H9 (cell line): ENCODE measurements at regions not wholly inside any gene's neighbourhood (a gene's known extent, or its start where the extent isn't known, plus 50 kb on each side); places are given as distances from the start of the nearest gene placed in this dataset.

ENCODE experiments used
- DNase-seq: peaks from one replicate; pipeline ENCODE4 v3.0.0-alpha.2; 2017
- H2AFZ ChIP-seq: one replicate; pipeline ENCODE4 v1.6.1; 2013; ENCODE audit warnings: mild to moderate bottlenecking, low read length, control low read depth, moderate library complexity
- H2AK5ac ChIP-seq: 2 replicates; pipeline ENCODE4 v1.6.1; 2013; ENCODE audit warnings: low read length, control low read depth, mixed read lengths; ENCODE audit not compliant: insufficient read length
- H2BK120ac ChIP-seq: one replicate; pipeline ENCODE4 v1.6.1; 2013; ENCODE audit warnings: low read depth, mild to moderate bottlenecking, low read length, control low read depth, inconsistent platforms; ENCODE audit not compliant: poor library complexity, severe bottlenecking
- H2BK12ac ChIP-seq: 2 replicates; pipeline ENCODE4 v1.6.1; 2013; ENCODE audit warnings: low read length, control low read depth, mixed read lengths, low read depth; ENCODE audit not compliant: insufficient read length
- H2BK15ac ChIP-seq: 2 replicates; pipeline ENCODE4 v1.6.1; 2013; ENCODE audit warnings: low read depth, low read length, control low read depth
- H2BK20ac ChIP-seq: one replicate; pipeline ENCODE4 v1.6.1; 2013; ENCODE audit warnings: low read depth, mild to moderate bottlenecking, low read length, control low read depth, inconsistent platforms; ENCODE audit not compliant: poor library complexity, severe bottlenecking
- H2BK5ac ChIP-seq: 2 replicates; pipeline ENCODE4 v1.6.1; 2013; ENCODE audit warnings: low read length, control low read depth, mixed read lengths; ENCODE audit not compliant: insufficient read length
- H3K14ac ChIP-seq: 2 replicates; pipeline ENCODE4 v1.6.1; 2013; ENCODE audit warnings: low read length, control low read depth; ENCODE audit not compliant: insufficient read depth
- H3K18ac ChIP-seq: 2 replicates; pipeline ENCODE4 v1.6.1; 2013; ENCODE audit warnings: low read depth, mild to moderate bottlenecking, mixed read lengths, low read length, control low read depth; ENCODE audit not compliant: insufficient read length
- H3K23ac ChIP-seq: 2 replicates; pipeline ENCODE4 v1.6.1; 2013; ENCODE audit warnings: low read length, control low read depth, mixed read lengths, low read depth; ENCODE audit not compliant: insufficient read length
- H3K23me2 ChIP-seq: 2 replicates; pipeline ENCODE4 v1.6.1; 2013; ENCODE audit warnings: low read depth, mild to moderate bottlenecking, mixed read lengths, low read length, control low read depth; ENCODE audit not compliant: insufficient read length, poor library complexity, severe bottlenecking
- H3K27ac ChIP-seq: 2 replicates; pipeline ENCODE4 v1.5.1; 2013; ENCODE audit warnings: low read length, control low read depth, mixed read lengths, low read depth; ENCODE audit not compliant: insufficient read length
- H3K27me3 ChIP-seq: 2 replicates; pipeline ENCODE4 v1.6.1; 2013; ENCODE audit warnings: low read length, control low read depth, inconsistent platforms; ENCODE audit not compliant: insufficient read depth
- H3K4ac ChIP-seq: 2 replicates; pipeline ENCODE4 v1.6.1; 2013; ENCODE audit warnings: low read depth, mild to moderate bottlenecking, control low read depth, inconsistent platforms, low read length, moderate library complexity
- H3K4me1 ChIP-seq: 2 replicates; pipeline ENCODE4 v1.6.1; 2013; ENCODE audit warnings: low read length, control low read depth, inconsistent platforms; ENCODE audit not compliant: insufficient read depth
- H3K4me2 ChIP-seq: 2 replicates; pipeline ENCODE4 v1.6.1; 2013; ENCODE audit warnings: low read length, control low read depth, mixed read lengths; ENCODE audit not compliant: insufficient read length, insufficient read depth
- H3K56ac ChIP-seq: 2 replicates; pipeline ENCODE4 v1.6.1; 2013; ENCODE audit warnings: low read depth, mild to moderate bottlenecking, mixed read lengths, low read length, control low read depth; ENCODE audit not compliant: insufficient read length
- H3K79me1 ChIP-seq: 2 replicates; pipeline ENCODE4 v1.6.1; 2013; ENCODE audit warnings: low read depth, mild to moderate bottlenecking, moderate library complexity, low read length, control low read depth, inconsistent platforms; ENCODE audit not compliant: insufficient read depth, poor library complexity, severe bottlenecking
- H3K79me2 ChIP-seq: 2 replicates; pipeline ENCODE4 v1.6.1; 2013; ENCODE audit warnings: low read length, control low read depth, inconsistent platforms; ENCODE audit not compliant: insufficient read depth
- H3K9ac ChIP-seq: 2 replicates; pipeline ENCODE4 v1.6.1; 2013; ENCODE audit warnings: low read length, control low read depth, mixed read lengths; ENCODE audit not compliant: insufficient read length; ENCODE audit errors: extremely low read depth
- H3K9me3 ChIP-seq: one replicate; pipeline ENCODE4 v1.6.1; 2013; ENCODE audit warnings: low read depth, low read length, inconsistent platforms; ENCODE audit not compliant: control insufficient read depth
- H3T11ph ChIP-seq: one replicate; pipeline ENCODE4 v1.6.1; 2013; ENCODE audit warnings: mild to moderate bottlenecking, low read length, control low read depth, inconsistent platforms
- H4K20me1 ChIP-seq: one replicate; pipeline ENCODE4 v1.6.1; 2013; ENCODE audit not compliant: control insufficient read depth, insufficient read length, insufficient read depth
- H4K5ac ChIP-seq: 2 replicates; pipeline ENCODE4 v1.6.1; 2013; ENCODE audit warnings: low read depth, mild to moderate bottlenecking, mixed read lengths, low read length, control low read depth; ENCODE audit not compliant: insufficient read length
- H4K8ac ChIP-seq: replicated peaks from 2 replicates; pipeline ENCODE4 v1.6.1; 2013; ENCODE audit warnings: low read length, control low read depth, mixed read lengths, low read depth; ENCODE audit not compliant: insufficient read length
- H4K91ac ChIP-seq: 2 replicates; pipeline ENCODE4 v1.6.1; 2013; ENCODE audit warnings: low read depth, mild to moderate bottlenecking, moderate library complexity, mixed read lengths, low read length, control low read depth; ENCODE audit not compliant: insufficient read length
- H3K27ac Mint-ChIP-seq, 3 experiments: 2 replicates in 2 of 3; 3 replicates in 1 of 3; pipeline ENCODE4 v1.8.0; 2020 to 2021; ENCODE audit warnings: mixed read lengths in 3 of 3, mild to moderate bottlenecking in 1 of 3, moderate library complexity in 1 of 3
- H3K27me3 Mint-ChIP-seq: 2 replicates; pipeline ENCODE4 v1.8.0; 2021; ENCODE audit warnings: low read depth, mild to moderate bottlenecking, moderate library complexity, mixed read lengths
- H3K36me3 Mint-ChIP-seq, 3 experiments: 2 replicates in 2 of 3; 3 replicates in 1 of 3; pipeline ENCODE4 v1.8.0; 2020 to 2021; ENCODE audit warnings: low read depth in 3 of 3, mixed read lengths in 3 of 3; ENCODE audit not compliant: insufficient read depth in 1 of 3
- H3K4me1 Mint-ChIP-seq, 2 experiments: 2 replicates each; pipeline ENCODE4 v1.8.0; 2020; ENCODE audit warnings: mixed read lengths in 2 of 2
- H3K4me3 Mint-ChIP-seq, 2 experiments: 2 replicates in 1 of 2; 3 replicates in 1 of 2; pipeline ENCODE4 v1.8.0; 2020 to 2021; ENCODE audit warnings: mild to moderate bottlenecking in 2 of 2, mixed read lengths in 2 of 2, moderate library complexity in 1 of 2
- H3K9me3 Mint-ChIP-seq, 2 experiments: 2 replicates in 1 of 2; 3 replicates in 1 of 2; pipeline ENCODE4 v1.8.0; 2020; ENCODE audit warnings: mild to moderate bottlenecking in 2 of 2, mixed read lengths in 2 of 2, moderate library complexity in 1 of 2
- TF ChIP-seq, protein P1 (sequence below): fragments of 200-600 bp; sonication (generic); conservative IDR thresholded peaks from 3 replicates; pipeline ENCODE4 v1.8.0; 2021; ENCODE audit warnings: antibody characterized with exemption, mild to moderate bottlenecking

DNA sequence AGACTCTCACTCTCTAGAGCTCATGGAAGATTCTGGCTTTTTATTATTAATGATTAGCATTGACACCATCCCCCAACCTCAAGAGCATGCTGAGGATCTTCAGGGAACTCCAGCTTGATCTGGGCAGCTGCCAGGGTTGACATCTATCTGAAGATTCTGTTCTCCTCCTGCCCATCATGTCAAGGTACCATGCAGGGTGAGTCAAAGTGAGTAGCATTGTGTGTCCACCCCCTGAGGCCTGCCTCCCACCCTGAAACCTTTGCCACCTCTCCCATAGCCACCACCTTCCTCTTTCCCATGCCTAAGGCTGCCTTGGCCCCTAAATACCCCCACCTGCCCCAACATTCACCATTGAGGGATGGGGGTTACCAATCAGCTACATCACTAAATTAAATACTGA lies 70.1 kb upstream of the SLCO3A1 start:
- no peaks in the 10 kb centered on the region for H3K9me3 Mint-ChIP-seq
- H3K56ac ChIP-seq = no peak overlapping the region
- no peak overlapping the region for H4K91ac ChIP-seq
- no peak overlapping the region for H3T11ph ChIP-seq
- no peak overlapping the region for H3K4me2 ChIP-seq
- H2BK5ac ChIP-seq = no peak overlapping the region
- H2AK5ac ChIP-seq = no peak overlapping the region
- H2BK120ac ChIP-seq = no peak overlapping the region
- no peak overlapping the region for H3K4ac ChIP-seq
- TF ChIP-seq, protein P1, sequence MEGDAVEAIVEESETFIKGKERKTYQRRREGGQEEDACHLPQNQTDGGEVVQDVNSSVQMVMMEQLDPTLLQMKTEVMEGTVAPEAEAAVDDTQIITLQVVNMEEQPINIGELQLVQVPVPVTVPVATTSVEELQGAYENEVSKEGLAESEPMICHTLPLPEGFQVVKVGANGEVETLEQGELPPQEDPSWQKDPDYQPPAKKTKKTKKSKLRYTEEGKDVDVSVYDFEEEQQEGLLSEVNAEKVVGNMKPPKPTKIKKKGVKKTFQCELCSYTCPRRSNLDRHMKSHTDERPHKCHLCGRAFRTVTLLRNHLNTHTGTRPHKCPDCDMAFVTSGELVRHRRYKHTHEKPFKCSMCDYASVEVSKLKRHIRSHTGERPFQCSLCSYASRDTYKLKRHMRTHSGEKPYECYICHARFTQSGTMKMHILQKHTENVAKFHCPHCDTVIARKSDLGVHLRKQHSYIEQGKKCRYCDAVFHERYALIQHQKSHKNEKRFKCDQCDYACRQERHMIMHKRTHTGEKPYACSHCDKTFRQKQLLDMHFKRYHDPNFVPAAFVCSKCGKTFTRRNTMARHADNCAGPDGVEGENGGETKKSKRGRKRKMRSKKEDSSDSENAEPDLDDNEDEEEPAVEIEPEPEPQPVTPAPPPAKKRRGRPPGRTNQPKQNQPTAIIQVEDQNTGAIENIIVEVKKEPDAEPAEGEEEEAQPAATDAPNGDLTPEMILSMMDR = no peak
- no peak overlapping the region for H4K8ac ChIP-seq
- no peaks in the 10 kb centered on the region for H3K79me1 ChIP-seq
- H3K14ac ChIP-seq = no peak overlapping the region
- no peaks in the 10 kb centered on the region for H4K20me1 ChIP-seq
- no peaks in the 10 kb centered on the region for H3K23me2 ChIP-seq
- no peaks in the 10 kb centered on the region for H3K79me2 ChIP-seq
- no peaks in the 10 kb centered on the region for H3K27me3 ChIP-seq
- H3K9me3 ChIP-seq = no peaks in the 10 kb centered on the region
- H3K9ac ChIP-seq = no peak overlapping the region
- no peak overlapping the region for H2BK20ac ChIP-seq
- H3K4me1 ChIP-seq = no peaks in the 10 kb centered on the region
- no peaks in the 10 kb centered on the region for H3K36me3 Mint-ChIP-seq
- H3K4me3 Mint-ChIP-seq = no peak overlapping the region
- no peak overlapping the region for H2AFZ ChIP-seq
- DNase-seq = no peak
- peaks cover 4% of the 10 kb centered on the region in 2 experiments; a peak in 2 of 4 replicates for H3K4me1 Mint-ChIP-seq
- no peak overlapping the region for H2BK12ac ChIP-seq
- H3K27ac ChIP-seq = no peak overlapping the region
- H2BK15ac ChIP-seq = no peak overlapping the region
- H4K5ac ChIP-seq = no peak overlapping the region
- H3K23ac ChIP-seq = no peak overlapping the region
- H3K27me3 Mint-ChIP-seq = peaks cover 5% of the 10 kb centered on the region
- no peak overlapping the region for H3K27ac Mint-ChIP-seq
- H3K18ac ChIP-seq = no peak overlapping the region
